ENCODE measurements at regions not wholly inside any gene's neighbourhood (a gene's known extent, or its start where the extent isn't known, plus 50 kb on each side); places are given as distances from the start of the nearest gene placed in this dataset.
"Not testable (repeated sequence)": the region's sequence is repeated elsewhere in the genome, so short reads cannot be mapped to it uniquely, and the experiment has no call there.

- Mint-ChIP-seq H3K27ac (ENCODE audit: unreplicated experiment) (no peak overlapping the region), H3K4me1 (ENCODE audit: low read depth) (peaks cover 3% of the 10 kb centered on the region), H3K27me3 (ENCODE audit: low read depth) (peaks cover 26% of the 10 kb centered on the region), H3K9me3 (ENCODE audit: low read depth) (peaks cover 2% of the 10 kb centered on the region), H3K36me3 (ENCODE audit: low read depth) (no peaks in the 10 kb centered on the region), H3K4me3 (ENCODE audit: unreplicated experiment) (no peak overlapping the region)
- TF ChIP-seq CTCF (IDR thresholded peaks at IDR 0.05), result no peak
- DNase-seq (ENCODE audit: low spot score), result no peak
Observed at GRCh38 chr3:151589311-151589710, 128.4 kb upstream of the IGSF10 start.

- not testable (repeated sequence) for H3K4me3 Mint-ChIP-seq (ENCODE audit: unreplicated experiment); H3K4me1 Mint-ChIP-seq (ENCODE audit: low read depth); H3K36me3 Mint-ChIP-seq (ENCODE audit: low read depth); DNase-seq (ENCODE audit: low spot score); H3K9me3 Mint-ChIP-seq (ENCODE audit: low read depth); H3K27ac Mint-ChIP-seq (ENCODE audit: unreplicated experiment)
- peaks cover 24% of the 10 kb centered on the region for H3K27me3 Mint-ChIP-seq (ENCODE audit: low read depth)
Observed at GRCh38 chr3:151587659-151588058, 126.8 kb upstream of the IGSF10 start.

GRCh38 chr3:151584566-151584965, 123.7 kb upstream of the IGSF10 start:
- no peak for TF ChIP-seq CTCF (IDR thresholded peaks at IDR 0.05)
- Mint-ChIP-seq H3K9me3 (ENCODE audit: low read depth) (peaks cover 2% of the 10 kb centered on the region), H3K27me3 (ENCODE audit: low read depth) (peaks cover 13% of the 10 kb centered on the region), H3K36me3 (ENCODE audit: low read depth) (no peaks in the 10 kb centered on the region), H3K4me1 (ENCODE audit: low read depth) (peaks cover 13% of the 10 kb centered on the region), H3K4me3 (ENCODE audit: unreplicated experiment) (no peak overlapping the region), H3K27ac (ENCODE audit: unreplicated experiment) (no peak overlapping the region)
- no peak for DNase-seq (ENCODE audit: low spot score)

GRCh38 chr3:151581035-151581434, 120.2 kb upstream of the IGSF10 start:
- DNase-seq (ENCODE audit: low spot score), result no peak
- H3K4me3 Mint-ChIP-seq (ENCODE audit: unreplicated experiment), result no peak overlapping the region
- H3K27me3 Mint-ChIP-seq (ENCODE audit: low read depth), result peaks cover 3% of the 10 kb centered on the region
- no peaks in the 10 kb centered on the region for H3K36me3 Mint-ChIP-seq (ENCODE audit: low read depth)
- H3K4me1 Mint-ChIP-seq (ENCODE audit: low read depth), result peaks cover 13% of the 10 kb centered on the region
- no peak overlapping the region for H3K27ac Mint-ChIP-seq (ENCODE audit: unreplicated experiment)
- H3K9me3 Mint-ChIP-seq (ENCODE audit: low read depth), result peaks cover 3% of the 10 kb centered on the region
- no peak for TF ChIP-seq CTCF (IDR thresholded peaks at IDR 0.05)

GRCh38 chr3:151580591-151580990, 119.7 kb upstream of the IGSF10 start:
- peak overlapping the region; percentile 49 for H3K27ac Mint-ChIP-seq (ENCODE audit: unreplicated experiment)
- H3K4me3 Mint-ChIP-seq (ENCODE audit: unreplicated experiment), result no peak overlapping the region
- no peak for TF ChIP-seq CTCF (IDR thresholded peaks at IDR 0.05)
- peaks cover 2% of the 10 kb centered on the region for H3K27me3 Mint-ChIP-seq (ENCODE audit: low read depth)
- DNase-seq (ENCODE audit: low spot score), result no peak
- peaks cover 13% of the 10 kb centered on the region for H3K4me1 Mint-ChIP-seq (ENCODE audit: low read depth)
- no peaks in the 10 kb centered on the region for H3K36me3 Mint-ChIP-seq (ENCODE audit: low read depth)
- peaks cover 3% of the 10 kb centered on the region for H3K9me3 Mint-ChIP-seq (ENCODE audit: low read depth)

- no peak overlapping the region for H3K4me3 Mint-ChIP-seq (ENCODE audit: unreplicated experiment)
- TF ChIP-seq CTCF (IDR thresholded peaks at IDR 0.05), result no peak
- DNase-seq (ENCODE audit: low spot score), result no peak
- peaks cover 3% of the 10 kb centered on the region for H3K9me3 Mint-ChIP-seq (ENCODE audit: low read depth)
- peaks cover 2% of the 10 kb centered on the region for H3K27me3 Mint-ChIP-seq (ENCODE audit: low read depth)
- no peaks in the 10 kb centered on the region for H3K36me3 Mint-ChIP-seq (ENCODE audit: low read depth)
- peaks cover 13% of the 10 kb centered on the region for H3K4me1 Mint-ChIP-seq (ENCODE audit: low read depth)
- H3K27ac Mint-ChIP-seq (ENCODE audit: unreplicated experiment), result no peak overlapping the region
Observed at GRCh38 chr3:151579571-151580270, 118.9 kb upstream of the IGSF10 start.
